ENCODE measurements at regions not wholly inside any gene's neighbourhood (a gene's known extent, or its start where the extent isn't known, plus 50 kb on each side); places are given as distances from the start of the nearest gene placed in this dataset.

DNA sequence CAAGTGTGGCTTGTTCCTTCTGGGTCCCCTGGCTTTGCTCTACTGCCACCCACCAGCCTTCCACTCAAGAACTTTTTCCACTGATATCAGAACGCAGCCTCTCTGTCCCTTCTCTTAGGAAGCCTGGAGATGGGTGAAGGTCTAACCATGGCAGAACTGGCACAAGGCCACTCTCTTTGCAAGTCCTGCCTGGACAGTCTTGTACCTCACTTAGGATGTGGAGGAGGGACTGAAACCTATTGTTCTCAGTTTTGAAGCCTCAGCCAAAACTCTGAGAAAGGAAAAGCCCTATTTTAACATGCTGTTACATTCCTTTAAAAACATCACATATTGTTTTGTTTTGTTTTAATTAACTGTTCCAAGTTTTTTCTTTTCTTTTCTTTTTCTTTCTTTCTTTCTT is 58.9 kb upstream of the NCOA1 start:
- Histone ChIP-seq H3K4me3 (replicated peaks in 1 of 2; ENCODE audit: low read depth in 1 of 2, low read length in 2 of 2) (no peak overlapping the region), H3K4me2 (ENCODE audit: low read length) (no peak overlapping the region), H3K27me3 (ENCODE audit: insufficient read depth, low read length) (no peaks in the 10 kb centered on the region), H3K9me3 (ENCODE audit: control insufficient read depth in 1 of 2, insufficient read depth in 1 of 2, low read depth in 1 of 2, low read length in 2 of 2) (no peaks in the 10 kb centered on the region), H3K27ac (ENCODE audit: low read depth, low read length) (no peak overlapping the region), H3K4me1 (ENCODE audit: control insufficient read depth in 1 of 2, insufficient read depth in 2 of 2, low read length in 2 of 2) (no peaks in the 10 kb centered on the region), H3K9me2 (ENCODE audit: insufficient read depth) (no peaks in the 10 kb centered on the region), H3K9ac (ENCODE audit: low read length) (no peak overlapping the region), H2AFZ (ENCODE audit: low read depth, low read length, poor library complexity, severe bottlenecking) (no peak overlapping the region), H3K36me3 (ENCODE audit: control insufficient read depth in 1 of 2, insufficient read depth in 2 of 2, low read length in 2 of 2) (no peaks in the 10 kb centered on the region), H4K20me1 (ENCODE audit: insufficient read depth) (no peaks in the 10 kb centered on the region), H3K79me2 (ENCODE audit: insufficient read depth, low read length) (no peaks in the 10 kb centered on the region)
- intact Hi-C loops (cut with micrococcal nuclease) = no loop called here
- no TSS peak for BruUV-seq (replicated peaks)
- no peak for TF ChIP-seq YY1 (IDR thresholded peaks at IDR 0.05; ENCODE audit: extremely low read depth, insufficient replicate concordance, low read depth, low read length)
- TF ChIP-seq EZH2 (IDR thresholded peaks at IDR 0.05) = no peak
- no peak for TF ChIP-seq ELF1 (IDR thresholded peaks at IDR 0.05; ENCODE audit: borderline replicate concordance, low read depth)
- TF ChIP-seq ZFX (IDR thresholded peaks at IDR 0.05) = no peak
- TF ChIP-seq SIN3A (IDR thresholded peaks at IDR 0.05; ENCODE audit: low read depth) = no peak
- no peak for TF ChIP-seq ZNF274 (IDR thresholded peaks at IDR 0.05; ENCODE audit: low read depth, low read length)
- TF ChIP-seq, protein P1, sequence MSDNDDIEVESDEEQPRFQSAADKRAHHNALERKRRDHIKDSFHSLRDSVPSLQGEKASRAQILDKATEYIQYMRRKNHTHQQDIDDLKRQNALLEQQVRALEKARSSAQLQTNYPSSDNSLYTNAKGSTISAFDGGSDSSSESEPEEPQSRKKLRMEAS (IDR thresholded peaks at IDR 0.05) = no peak
- TF ChIP-seq SP1 (IDR thresholded peaks at IDR 0.05; ENCODE audit: low read depth) = no peak
- TF ChIP-seq, protein P2, sequence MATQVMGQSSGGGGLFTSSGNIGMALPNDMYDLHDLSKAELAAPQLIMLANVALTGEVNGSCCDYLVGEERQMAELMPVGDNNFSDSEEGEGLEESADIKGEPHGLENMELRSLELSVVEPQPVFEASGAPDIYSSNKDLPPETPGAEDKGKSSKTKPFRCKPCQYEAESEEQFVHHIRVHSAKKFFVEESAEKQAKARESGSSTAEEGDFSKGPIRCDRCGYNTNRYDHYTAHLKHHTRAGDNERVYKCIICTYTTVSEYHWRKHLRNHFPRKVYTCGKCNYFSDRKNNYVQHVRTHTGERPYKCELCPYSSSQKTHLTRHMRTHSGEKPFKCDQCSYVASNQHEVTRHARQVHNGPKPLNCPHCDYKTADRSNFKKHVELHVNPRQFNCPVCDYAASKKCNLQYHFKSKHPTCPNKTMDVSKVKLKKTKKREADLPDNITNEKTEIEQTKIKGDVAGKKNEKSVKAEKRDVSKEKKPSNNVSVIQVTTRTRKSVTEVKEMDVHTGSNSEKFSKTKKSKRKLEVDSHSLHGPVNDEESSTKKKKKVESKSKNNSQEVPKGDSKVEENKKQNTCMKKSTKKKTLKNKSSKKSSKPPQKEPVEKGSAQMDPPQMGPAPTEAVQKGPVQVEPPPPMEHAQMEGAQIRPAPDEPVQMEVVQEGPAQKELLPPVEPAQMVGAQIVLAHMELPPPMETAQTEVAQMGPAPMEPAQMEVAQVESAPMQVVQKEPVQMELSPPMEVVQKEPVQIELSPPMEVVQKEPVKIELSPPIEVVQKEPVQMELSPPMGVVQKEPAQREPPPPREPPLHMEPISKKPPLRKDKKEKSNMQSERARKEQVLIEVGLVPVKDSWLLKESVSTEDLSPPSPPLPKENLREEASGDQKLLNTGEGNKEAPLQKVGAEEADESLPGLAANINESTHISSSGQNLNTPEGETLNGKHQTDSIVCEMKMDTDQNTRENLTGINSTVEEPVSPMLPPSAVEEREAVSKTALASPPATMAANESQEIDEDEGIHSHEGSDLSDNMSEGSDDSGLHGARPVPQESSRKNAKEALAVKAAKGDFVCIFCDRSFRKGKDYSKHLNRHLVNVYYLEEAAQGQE (IDR thresholded peaks at IDR 0.05; ENCODE audit: low read depth) = no peak
- no peak for TF ChIP-seq EGR1 (IDR thresholded peaks at IDR 0.05; ENCODE audit: low read depth)
- no peak for TF ChIP-seq POLR2AphosphoS5 (IDR thresholded peaks at IDR 0.05; ENCODE audit: low read depth, low read length)
- no peak for TF ChIP-seq TCF7L2 (IDR thresholded peaks at IDR 0.05; ENCODE audit: borderline replicate concordance, extremely low read depth, insufficient read depth, insufficient read length)
- TF ChIP-seq JUND (IDR thresholded peaks at IDR 0.05) = no peak
- TF ChIP-seq, protein P3, sequence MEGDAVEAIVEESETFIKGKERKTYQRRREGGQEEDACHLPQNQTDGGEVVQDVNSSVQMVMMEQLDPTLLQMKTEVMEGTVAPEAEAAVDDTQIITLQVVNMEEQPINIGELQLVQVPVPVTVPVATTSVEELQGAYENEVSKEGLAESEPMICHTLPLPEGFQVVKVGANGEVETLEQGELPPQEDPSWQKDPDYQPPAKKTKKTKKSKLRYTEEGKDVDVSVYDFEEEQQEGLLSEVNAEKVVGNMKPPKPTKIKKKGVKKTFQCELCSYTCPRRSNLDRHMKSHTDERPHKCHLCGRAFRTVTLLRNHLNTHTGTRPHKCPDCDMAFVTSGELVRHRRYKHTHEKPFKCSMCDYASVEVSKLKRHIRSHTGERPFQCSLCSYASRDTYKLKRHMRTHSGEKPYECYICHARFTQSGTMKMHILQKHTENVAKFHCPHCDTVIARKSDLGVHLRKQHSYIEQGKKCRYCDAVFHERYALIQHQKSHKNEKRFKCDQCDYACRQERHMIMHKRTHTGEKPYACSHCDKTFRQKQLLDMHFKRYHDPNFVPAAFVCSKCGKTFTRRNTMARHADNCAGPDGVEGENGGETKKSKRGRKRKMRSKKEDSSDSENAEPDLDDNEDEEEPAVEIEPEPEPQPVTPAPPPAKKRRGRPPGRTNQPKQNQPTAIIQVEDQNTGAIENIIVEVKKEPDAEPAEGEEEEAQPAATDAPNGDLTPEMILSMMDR (IDR thresholded peaks at IDR 0.05 in 2 of 3, conservative IDR thresholded peaks at IDR 0.05 in 1 of 3; ENCODE audit: borderline replicate concordance in 1 of 3, insufficient read depth in 1 of 3, low read depth in 2 of 3, low read length in 2 of 3) = no peak
- TF ChIP-seq POLR2A (IDR thresholded peaks at IDR 0.05; ENCODE audit: borderline replicate concordance, extremely low read depth, insufficient read depth, insufficient read length) = no peak
- TF ChIP-seq EZH2phosphoT487 (IDR thresholded peaks at IDR 0.05; ENCODE audit: borderline replicate concordance) = no peak
- ChIA-PET RAD21 (ENCODE audit: low non-redundant PET in 1 of 2, low total read pairs in 2 of 2, uncharacterized antibody in 2 of 2, unreplicated experiment in 2 of 2) (no interaction called here), CTCF (no interaction called here), POLR2A (no interaction called here)
- DNase-seq (ENCODE audit: low read depth, low spot score) (no peak), ATAC-seq (no peak)
